ENCODE measurements at regions not wholly inside any gene's neighbourhood (a gene's known extent, or its start where the extent isn't known, plus 50 kb on each side); places are given as distances from the start of the nearest gene placed in this dataset.

DNA sequence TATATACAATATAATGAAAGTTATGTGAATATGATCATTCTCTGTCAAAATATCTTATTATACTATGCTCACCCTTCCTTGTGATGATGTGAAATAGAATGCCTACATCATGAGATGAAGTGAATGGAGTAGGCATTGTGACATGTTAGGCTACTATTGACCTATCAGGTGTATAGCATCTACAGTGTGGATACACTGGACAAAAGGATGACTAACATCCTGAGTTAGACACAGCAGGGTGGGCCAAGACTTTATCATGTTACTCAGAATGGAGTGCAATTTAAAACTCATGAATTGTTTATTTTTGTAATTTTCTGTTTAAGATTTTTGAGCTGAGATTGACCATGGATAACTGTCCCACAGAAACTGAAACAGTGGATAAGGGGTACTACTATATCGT is 53.4 kb upstream of the NAV3 start:
- DNase-seq (ENCODE audit: low spot score), result no peak

GRCh38 chr12:77774761-77775160 is 55.9 kb upstream of the NAV3 start:
- no peak for DNase-seq (ENCODE audit: low spot score)

GRCh38 chr12:77772676-77773298 is 57.9 kb upstream of the NAV3 start:
- DNase-seq (ENCODE audit: low spot score), result no peak

DNA sequence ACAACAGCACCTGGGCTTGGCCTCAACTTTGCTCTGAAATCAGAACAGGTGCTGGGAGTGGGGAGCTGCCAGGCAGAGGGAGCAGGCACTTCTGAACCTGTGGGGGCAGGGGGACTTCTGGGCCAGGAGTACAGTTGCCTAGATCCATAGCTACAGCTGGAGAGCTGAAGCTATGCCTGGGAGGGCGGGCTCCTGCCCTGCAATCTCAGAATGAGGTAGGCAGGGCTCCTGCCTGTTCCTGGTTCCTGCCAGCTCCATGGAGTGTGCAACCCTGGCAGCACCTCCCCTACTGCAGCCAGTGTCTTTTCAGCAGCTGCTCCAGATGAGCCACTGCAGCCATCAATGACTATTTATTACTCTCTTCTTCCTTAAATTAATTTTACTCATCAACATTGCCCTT is 62.1 kb upstream of the NAV3 start:
- DNase-seq (ENCODE audit: low spot score), result no peak

DNA sequence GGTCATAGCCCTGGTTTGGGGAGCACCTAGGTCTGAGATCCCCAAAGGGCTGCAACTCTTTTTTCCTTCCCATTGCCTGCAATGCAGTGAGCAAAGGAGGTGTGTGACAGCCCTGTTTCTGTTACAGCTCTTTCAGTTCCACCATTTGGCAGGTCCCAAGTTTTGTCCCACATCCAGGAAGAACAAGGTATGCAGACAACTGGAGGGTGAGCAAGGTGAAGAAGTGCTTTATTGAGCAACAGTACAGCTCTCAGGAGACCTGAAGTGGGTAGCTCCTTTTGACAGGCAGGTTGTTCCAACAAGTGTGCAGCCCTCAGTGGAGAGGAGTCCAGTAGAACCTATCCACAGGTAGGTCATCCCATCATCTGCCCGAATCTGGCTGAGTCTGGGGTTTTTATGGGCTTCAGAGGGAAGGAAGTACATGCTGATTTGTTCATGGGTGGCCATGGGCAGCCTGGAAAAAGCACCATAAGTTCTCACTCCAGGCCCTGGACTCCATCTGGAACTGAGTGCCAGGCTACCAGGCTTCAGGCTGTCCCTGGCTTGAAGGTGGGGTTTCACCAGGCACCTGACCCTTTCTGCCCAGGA is 62.8 kb upstream of the NAV3 start:
- DNase-seq (ENCODE audit: low spot score), result no peak

GRCh38 chr12:77767335-77767734 is 63.4 kb upstream of the NAV3 start:
- DNase-seq (ENCODE audit: low spot score), result no peak

DNA sequence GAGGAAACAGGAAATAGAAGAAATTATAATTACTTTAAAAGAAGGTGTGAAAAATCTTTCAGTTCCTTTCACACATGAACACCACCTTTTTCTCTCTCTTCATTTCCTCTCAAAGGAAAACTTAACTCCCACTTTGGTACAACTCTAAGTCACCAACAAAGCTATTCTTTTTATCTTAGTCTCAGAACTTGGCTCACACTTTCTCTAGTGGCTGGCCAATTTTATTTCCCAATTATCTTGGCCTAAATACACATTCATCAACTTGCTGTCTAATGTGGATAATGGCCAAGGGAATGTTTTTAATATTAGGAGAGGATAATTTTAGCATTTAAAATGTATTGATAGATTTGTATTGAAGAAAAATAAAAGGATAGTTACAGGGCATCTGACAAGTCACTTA is 64.5 kb upstream of the NAV3 start:
- DNase-seq (ENCODE audit: low spot score), result no peak

DNA sequence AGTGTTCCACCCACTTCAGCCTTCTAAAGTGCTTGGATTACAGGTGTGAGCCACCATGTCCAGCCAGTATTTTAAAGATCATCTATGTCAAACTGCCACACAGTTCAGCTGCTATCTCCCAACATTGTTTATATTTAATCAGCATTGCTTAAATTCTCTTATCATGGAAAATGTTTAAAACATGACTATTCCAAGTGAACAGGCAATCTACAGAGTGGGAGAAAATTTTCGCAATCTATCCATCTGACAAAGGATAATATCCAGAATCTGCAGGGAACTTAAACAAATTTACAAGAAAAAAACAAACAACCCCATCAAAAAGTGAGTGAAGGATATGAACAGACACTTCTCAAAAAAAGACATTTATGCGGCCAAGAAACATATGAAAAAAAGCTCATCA is 69.4 kb upstream of the NAV3 start:
- no peak for DNase-seq (ENCODE audit: low spot score)

DNA sequence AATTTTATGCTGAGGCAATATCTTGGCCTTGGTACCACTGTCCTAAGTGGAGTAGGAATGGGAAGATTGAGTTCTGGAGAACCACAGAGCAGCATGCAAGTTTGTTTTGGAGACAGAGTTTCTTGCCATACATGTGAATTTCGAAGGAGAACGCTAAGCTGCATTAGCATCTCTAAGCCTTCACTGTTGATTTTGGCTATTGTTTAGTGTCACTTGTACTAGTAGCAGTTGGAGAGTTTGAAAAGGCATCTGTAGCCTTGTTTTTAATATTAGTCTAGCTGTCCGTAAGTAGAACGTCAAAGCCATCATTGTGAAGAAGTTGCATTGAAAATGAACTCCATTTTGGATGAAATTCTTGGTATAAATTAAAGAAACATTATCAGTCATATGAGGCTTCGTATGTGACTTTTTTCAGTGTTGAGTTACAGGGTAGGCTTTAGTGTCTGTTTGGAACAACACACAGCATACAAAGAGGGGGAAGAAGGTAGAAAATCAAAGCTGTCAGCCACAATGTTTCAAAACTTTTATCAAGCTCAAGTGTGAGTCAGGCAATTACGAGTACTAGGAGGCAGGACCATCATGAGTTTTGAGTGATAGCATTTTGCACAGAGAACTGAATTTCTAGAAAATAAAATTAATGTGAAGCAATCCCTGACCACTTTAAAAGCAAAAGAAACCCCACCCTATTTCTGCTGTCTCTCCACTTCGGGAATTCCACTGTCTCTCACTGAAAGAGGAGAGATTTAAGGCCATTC is 70.2 kb upstream of the NAV3 start:
- no peak for DNase-seq (ENCODE audit: low spot score)

DNA sequence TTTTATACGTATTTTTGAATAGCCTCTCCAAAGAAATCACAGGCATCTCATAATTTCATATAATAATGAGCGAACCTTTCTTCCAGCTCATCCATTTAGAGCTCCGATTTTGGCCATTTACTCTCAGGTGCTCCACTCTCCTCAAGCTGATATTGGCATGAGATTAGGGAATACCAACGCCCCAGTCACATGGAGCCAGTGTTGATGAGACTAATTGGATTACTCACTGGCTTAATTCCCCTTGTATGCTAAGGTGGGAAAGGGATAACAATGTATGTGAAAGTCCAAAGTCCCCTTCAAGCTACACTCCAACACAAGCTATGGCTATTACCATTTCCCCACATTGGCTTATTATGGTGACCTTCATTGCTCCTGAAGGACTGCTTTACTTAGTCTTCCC is 76.6 kb upstream of the NAV3 start:
- DNase-seq (ENCODE audit: low spot score), result no peak

DNA sequence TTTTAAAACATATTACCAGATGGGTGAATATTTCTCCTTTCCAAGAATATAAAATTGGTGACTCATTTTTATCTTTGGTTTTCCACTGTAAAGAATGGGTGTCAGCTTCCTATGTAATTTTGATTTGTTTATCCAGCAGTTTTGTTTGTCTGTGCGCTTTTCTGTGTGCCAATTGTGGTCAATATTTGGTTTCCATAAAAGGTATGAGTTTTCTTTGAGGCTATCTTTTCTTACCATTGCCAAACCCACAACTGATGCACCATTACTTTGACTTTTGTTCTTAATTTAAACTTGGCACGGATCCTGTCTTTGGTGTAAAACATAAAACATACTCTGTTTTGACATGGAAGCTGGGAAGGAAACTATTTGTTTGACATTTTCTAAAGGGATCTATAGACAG is 78.8 kb upstream of the NAV3 start:
- peak; percentile 60 for DNase-seq (ENCODE audit: low spot score)

- DNase-seq (ENCODE audit: low spot score), result no peak
These were observed 84.6 kb upstream of the NAV3 start for GRCh38 chr12:77746096-77746495.

DNA sequence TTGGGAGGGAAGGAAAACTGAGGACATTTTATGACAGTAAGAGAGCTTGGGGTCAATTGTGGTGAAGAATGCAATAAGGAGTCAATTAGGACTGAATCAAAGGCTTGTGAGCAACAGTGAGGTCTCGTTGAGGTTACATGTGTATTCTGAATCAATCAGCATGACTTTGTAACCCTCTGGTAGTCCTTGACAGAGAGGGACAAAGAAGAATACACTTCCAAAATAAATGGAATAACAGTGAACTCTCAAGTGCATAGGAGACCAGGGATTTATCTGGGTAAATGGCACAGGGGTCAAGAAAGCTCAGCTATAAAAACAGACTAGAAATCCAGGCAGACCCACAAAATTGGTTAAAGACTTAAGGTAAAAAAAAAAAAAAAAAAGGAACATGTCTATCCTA is 85.1 kb upstream of the NAV3 start:
- DNase-seq (ENCODE audit: low spot score), result no peak

DNA sequence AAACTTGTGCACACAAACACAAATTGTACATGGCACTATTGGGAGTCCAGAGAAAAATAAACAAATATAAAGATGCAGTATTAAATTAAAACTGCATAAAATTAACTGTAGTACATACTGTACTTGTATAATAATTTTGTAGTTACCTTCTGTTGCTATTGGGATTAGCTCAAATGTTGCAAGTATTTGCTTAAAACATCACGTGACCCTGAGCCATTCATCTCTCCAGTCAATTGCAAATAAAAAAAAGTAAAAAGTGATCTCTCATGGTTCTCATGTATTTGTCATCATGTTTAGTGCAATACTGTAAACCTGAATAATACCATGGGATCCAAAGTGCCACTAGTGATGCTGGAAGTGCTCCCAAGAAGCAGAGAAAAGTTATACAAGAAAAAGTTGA is 88.1 kb upstream of the NAV3 start:
- DNase-seq (ENCODE audit: low spot score), result no peak

- DNase-seq (ENCODE audit: low spot score), result no peak
These were observed 88.6 kb upstream of the NAV3 start for GRCh38 chr12:77741974-77742517.

DNA sequence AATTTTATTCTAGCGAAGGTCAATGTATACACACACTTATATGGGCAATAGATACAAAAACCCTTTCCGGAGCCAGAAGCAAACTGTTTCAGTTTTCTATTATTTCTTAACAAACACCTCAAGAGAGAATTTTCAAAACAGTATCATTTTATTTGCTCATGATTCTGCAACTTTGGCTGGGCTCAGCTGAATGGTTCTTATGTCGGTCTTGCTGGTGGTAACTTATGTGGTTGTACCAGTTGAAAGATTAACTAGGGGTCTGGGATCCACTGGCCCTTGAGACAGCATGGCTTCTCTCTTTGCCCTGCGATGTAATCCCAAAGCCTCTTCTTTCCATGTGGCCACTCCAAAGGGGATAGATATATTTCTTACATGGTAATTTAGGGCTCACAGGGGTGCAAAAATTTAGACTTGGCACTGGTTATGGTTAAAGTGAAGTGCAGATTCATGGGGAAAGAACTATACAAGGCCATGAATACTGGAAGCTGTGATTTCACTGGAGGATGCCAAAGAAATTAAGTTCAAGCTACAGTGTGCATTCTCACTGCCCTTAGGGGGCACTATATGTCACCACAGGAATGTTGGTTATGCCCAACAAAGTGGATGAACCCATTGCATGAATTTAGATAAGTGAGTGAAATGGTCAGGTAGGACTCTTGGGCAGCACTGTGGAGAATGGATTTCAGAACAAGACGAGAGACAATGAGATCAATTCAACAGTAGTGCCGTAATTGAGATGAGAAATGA is 94.3 kb upstream of the NAV3 start:
- no peak for DNase-seq (ENCODE audit: low spot score)

- DNase-seq (ENCODE audit: low spot score), result peak; percentile 17
These were observed 96.3 kb upstream of the NAV3 start for GRCh38 chr12:77734214-77734883.

- DNase-seq (ENCODE audit: low spot score), result no peak
These were observed 102.7 kb upstream of the NAV3 start for GRCh38 chr12:77728018-77728417.

DNA sequence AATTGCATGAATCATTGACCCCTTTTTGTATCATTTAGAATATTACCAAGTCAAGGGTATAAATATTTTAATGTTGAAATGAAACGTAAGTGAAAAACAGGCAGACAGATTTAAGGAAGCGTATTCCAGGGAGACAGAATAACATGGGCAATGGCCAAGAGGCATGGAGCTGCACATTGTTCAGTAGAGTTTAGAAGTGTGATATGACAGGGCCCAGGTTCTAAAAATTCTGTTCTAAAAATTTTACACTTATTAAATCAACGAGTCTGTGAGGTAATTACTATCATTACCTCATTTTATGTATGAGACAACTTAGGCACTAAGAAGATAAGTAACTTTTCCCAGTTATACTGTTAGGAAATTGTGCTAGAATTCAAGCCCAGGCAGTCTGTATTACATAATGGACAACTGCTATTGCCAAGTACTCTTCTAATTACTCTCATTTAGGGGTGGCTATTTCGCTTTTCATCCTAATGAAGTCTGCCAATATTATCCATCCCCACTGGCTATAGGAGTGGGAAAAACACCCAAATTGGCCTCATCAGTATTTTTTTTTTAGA is 103.2 kb upstream of the NAV3 start:
- no peak for DNase-seq (ENCODE audit: low spot score)

GRCh38 chr12:77725611-77726010 is 105.1 kb upstream of the NAV3 start:
- no peak for DNase-seq (ENCODE audit: low spot score)

- peak; percentile 42 for DNase-seq (ENCODE audit: low spot score)
These were observed 106.2 kb upstream of the NAV3 start for GRCh38 chr12:77724367-77724957.
